HG03575 (cell line): ENCODE measurements at regions not wholly inside any gene's neighbourhood (a gene's known extent, or its start where the extent isn't known, plus 50 kb on each side); places are given as distances from the start of the nearest gene placed in this dataset.

Source experiments
- ATAC-seq: cut with Tn5 transposase; IDR thresholded peaks from one replicate; pipeline ENCODE4 v1.9.1; 2021; ENCODE audit not compliant: unreplicated experiment, insufficient number of reproducible peaks, low FRiP score; ENCODE audit errors: extremely low read depth

DNA sequence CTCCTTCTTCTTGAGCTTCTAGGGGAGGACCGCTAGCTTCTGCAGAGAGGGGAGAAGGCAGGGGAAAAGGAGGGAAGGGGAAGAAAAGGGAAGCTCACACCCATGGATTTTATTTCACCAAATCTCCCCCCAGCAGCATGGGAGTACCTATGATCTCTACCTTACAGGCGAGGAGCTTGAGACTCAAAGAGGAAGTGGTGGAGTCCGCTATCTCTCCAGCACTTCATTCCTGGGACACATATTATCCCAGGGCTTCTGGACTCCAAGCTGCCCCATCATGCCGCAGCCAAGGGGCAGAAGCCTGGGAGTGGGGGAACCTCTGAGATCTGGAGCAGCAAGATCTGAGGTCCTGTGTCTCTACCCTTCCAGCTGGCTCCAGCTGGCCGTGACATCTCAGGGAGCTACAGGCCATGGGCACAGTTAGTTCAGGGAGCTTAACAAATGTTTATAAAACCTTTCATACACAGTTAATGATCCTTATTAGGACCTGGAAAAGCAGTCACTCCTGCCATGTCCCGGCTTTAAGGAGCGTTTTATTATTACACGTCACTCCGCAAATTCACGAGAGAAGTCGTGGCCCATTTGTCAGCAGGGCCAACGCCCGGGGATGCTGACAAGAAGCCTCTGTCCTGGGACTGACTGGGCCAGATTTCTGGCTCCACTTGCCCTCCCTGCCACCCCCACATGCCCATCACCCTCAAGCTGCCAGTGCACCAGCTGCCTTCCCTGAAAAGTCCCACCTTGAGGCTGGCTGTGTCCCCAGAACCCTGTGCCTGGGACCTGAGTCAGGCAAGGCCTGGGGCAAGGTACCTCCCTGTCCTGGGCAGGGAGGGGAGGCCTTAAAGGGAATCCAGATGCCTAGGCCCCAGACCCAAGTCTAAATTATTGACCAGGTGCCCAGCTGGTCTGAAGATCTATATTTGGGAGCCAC, 132.1 kb upstream of the ZMIZ1 start:
- ATAC-seq, result no peak

DNA sequence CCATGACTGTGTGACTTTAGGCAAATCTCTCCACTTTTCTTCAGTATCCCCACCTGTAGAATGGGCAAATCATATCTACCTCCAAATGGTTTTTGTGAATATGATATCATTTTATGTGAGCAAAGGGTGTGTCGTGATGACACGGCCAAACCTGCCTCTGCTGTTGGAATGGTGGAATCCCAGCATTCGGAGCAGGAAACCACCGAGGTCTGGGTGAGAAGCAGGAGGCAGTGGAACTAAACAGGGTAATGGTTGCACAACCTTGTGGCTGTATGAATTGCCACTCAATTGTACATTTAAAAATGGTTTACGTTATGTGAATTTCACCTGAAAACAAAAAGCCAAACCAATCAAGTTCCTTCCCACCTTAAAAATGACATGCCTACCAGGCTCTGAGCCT, 131.4 kb upstream of the ZMIZ1 start:
- ATAC-seq, result no peak

DNA sequence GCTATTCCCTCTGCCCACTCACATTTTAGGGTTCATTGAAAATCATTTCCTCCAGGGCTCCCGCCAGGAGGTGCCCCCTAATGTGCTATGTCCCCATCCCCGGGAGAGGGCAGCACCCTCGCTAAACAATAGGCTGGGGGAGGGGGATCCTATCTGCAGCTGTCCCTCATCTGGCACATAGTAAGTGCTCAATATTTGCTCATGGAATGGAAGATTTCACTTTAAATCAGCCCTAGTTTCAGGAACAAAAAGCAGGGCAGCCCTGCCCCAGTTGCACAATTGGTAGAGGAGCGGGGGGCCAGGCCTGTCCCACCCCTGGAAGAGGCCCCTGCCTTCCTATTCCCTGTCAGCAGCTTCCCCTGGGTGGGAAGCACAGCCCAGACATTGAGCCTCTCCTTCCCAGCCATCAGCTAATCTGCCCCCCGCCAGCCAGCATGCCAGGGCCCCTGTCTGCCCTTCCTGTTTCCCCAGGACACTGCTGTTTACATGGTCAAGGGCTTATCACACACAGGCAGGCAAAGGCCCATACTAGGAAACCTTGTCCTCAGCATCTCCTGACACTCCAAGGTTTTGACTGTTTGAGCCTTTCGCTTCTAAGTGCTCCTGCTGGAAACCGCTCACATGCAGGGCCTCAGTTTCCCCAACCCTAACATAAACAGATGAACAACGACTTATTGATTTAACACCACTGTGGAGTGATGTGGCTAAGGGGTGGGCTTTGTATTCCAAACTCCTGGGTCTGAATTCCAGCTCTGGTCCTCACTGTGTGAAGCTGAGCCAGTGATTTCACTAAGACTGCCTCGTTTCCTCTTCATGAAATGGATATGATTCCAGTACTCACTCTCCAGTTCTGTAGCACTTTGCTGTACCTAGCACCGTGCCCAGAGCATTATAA, 130.7 kb upstream of the ZMIZ1 start:
- no peak for ATAC-seq

DNA sequence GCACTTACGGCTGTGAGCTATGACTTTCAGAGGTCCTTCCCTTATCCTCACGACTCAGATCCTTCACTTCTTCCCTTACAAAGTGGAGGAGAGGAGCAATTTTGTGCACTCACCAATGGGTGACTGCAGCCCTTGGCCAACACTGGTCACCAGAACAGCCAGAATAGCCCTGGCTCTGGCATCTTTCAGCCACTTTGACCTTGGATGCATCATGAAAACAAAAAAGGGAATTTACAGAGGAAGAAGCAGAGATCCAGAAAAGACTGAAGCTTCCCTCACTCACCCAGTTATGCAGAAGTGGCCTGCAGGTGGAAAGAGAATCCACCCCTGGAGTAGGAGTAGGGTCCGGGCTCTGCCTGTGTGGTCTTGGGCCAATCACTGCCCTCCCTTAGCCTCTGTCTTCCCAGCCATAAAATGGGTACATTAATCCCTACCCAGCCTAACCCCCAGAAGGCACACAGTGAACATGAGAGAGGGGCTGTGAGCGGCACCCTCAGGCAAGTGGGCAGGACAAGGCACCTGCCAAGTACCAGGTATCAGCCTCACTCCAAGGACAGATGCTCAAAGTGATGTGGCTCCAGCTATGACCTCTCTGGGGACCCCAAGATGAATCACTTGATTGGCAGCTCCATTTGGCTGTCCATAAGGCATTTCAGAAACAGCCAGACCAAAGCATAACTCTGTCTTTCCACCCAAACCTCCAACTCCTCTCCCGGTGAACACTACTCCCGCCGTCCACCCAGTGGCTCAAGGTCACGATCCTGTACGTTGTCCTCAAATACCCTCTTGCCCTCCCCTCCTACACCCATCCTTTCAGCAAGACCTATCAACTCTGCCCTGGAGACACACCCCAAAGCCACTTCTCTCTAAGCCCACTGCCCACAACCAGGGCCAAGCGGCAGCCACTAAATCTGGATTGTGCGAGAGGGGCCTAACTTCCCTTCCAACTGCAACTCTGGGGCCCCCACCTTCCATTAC, 129.8 kb upstream of the ZMIZ1 start:
- ATAC-seq, result no peak

DNA sequence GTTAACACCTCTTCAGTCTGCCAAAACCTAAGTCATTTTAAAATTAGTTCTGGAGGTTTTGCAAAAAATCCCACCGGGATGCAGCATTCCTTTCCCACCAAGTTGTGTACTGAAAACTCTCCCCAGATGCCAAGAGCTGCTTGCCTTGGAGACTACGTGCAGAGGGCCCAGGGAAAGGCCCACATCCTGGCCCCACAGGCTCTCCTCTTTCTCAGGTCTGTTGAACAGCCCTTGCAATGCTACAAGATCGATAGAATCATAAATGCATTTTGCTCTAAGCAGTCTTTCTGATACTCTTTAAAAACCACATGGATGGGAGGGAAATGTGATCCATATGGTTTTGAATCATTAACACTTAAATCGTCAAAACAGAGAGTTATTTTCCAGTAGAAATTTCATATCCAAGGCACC, 126.7 kb upstream of the ZMIZ1 start:
- ATAC-seq, result no peak

DNA sequence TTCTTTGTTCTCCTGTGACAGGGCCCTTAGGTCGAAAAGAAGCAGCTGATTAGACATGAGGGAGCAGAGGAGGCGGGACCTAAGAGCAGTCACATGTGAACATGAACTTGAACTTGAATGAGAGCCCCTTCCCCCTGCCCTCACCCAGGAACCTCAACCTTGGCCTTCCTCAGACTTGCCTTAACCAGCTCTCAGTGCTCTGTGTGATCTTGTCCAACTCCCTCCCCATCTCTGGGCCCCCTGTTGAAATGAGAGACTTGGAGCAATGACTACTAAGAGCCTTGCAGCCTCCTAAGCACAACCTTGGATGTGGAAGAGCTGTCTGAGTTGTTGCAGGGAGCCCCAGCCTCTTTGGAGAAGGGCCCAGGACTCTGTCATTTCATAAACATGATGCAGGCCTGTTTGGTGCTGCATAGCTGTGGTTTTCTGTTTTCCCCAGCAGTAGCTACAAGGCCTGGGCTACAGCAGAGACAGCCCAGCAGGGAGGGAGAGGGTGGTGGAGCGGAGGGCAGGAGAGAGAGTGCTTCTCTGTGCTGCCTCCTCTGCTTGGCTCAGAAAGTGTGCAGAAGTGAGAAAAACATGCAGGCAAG, 123.9 kb upstream of the ZMIZ1 start:
- ATAC-seq, result no peak

DNA sequence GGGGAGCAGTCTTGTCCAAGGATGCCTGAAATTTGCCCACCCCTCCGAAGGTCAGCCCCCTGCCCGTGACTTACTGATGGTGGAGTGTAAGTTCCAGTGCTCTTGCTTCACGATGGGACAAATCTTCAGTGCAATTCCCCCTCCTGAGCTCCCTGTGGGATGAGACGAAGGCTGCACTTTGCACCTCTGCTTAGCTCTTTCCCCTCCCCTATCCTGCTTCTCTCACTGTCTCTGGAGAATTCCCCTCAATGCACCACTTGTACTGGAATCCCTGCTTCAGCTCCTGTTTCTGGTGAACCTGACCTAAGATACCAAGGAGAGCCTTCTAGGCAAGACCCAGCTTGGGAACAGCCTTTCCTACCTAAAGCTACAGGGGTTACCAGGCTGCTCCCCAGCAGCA, 122.9 kb upstream of the ZMIZ1 start:
- no peak for ATAC-seq

DNA sequence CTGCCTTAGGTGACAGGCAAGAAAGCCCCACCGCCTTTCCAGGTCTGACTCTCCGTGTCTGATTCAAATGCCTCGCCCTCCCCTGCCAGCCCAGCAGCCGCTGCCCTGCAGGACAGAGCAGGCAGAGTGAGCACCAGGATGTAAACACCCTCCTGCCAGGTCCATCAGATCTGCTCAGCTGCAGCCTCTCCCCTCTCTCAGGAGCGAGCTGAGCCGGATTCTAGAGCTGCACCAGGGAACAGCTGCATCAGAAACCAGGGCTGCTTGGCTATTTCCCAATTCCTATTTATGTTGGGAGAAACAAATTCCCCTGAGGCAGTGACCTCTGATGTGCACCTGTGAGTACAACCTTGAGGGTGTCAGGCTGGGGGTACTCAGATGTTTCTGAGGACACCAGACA, 121.5 kb upstream of the ZMIZ1 start:
- ATAC-seq, result no peak

DNA sequence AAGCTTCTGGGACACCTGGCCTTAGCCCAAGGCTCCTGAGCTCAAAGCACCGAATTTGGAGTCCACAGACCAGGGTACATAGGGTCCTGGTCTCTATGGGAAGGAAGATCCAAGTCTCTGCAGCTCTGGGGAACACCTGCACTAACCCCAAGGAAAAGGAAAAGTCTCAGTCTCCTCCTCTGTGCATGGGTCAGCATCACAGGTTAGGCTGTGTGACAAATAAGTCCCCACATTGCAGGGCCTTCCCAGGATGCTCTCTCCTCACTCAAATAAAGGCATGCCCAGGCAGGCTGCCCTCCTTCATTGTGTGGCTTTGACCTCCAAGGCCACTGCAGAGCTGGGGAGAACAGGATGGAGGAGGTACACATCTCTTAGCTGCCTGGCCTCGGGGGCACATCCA, 121.0 kb upstream of the ZMIZ1 start:
- no peak for ATAC-seq

DNA sequence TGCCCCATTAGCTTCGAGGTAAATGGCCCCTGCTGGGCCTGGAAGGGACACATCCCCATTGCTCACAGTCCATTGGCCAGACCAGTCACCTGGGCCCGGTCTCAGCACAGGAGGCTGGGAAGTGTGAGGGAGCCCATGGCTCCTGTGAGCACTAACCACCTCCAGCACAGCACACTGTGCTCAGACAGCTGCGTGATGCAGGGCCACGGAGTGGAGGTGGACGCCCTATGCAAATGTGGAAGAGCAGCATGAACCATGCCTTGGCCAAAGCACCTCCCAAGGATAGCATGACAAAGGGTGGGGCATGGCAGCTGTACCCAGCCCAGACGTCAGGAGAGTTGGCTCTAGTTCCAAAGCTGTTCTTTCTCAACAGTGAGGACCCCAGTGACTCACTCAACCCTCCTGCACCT, 120.1 kb upstream of the ZMIZ1 start:
- no peak for ATAC-seq

DNA sequence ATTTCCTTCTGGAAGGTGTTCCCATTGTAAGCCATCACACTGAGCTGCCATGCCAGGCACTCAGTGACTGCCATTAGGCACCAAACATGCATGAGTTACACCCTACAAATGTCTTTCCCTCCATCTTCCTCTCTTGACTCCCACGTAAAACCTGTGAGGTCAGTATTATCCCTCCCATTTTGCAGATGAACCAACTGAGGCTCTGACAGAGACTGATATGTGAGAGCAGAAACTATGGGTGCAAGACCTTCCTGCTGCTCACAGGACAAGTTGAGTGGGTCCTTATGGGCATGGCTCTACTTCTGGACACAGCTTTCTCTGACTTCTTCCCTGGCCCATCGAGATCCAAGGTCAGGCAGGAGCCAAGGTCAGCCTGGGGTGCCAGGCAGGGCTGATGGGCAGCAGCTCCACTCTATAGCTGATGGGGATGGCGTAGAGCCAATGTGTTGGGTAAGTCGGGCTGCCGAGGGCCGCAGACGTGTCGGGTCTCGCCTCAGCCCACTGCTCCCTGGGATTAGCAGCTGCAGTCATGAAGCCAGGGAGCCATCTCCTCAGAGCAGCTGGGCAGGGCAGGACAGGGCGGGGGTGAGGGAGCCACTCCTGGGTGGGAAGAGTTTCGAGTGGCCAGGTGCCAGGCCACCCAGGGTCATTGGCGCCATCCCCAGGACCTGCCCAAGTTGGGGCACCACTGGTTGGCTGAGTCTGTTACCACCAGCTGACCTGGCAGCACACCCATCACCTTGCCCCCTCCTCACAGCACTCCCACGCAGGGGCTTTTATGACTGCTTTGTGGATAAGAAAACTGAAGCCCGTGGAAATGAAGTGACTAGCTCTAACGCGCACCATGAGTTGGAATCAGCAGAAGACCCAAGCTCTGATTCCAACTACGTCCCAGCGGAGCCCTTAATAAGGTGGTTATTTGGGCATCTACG, 117.8 kb upstream of the ZMIZ1 start:
- ATAC-seq, result no peak

DNA sequence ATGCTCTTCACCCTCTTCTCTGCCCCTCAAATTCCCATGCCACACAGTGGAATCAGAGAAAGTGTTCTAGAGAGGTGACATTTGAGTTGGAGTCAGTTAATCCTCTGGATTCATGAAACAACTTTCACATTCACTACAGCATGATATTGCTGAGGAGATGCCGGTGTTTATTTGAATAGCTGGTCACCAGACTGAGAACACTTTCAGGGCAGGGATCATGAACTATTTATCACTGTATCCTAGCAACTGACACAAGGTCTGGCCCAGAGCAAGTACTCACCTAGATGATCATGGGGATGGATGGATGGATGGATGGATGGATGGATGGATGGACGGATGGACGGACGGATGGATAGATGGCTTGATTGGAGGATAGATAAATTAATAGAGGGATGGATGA, 116.7 kb upstream of the ZMIZ1 start:
- no peak for ATAC-seq

DNA sequence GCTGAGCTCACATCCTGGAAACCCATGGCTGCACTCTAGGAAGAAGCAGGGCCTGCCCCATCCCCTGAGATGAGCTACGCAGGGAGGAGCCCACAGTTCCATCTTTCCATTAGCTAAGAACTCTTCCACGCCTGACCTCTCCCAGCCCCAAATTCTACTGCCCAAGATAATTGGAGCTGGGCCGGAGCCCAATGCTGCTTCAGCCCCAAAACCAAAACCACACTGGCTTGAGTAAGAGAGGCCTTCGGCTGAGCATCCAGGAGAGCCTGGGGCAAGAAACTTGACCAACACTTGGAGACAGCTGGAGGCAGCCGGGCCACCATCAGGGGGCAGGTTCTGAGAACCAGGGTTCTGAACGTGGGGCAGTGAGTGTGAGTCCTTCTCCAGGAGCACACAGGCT, 116.1 kb upstream of the ZMIZ1 start:
- ATAC-seq, result no peak

DNA sequence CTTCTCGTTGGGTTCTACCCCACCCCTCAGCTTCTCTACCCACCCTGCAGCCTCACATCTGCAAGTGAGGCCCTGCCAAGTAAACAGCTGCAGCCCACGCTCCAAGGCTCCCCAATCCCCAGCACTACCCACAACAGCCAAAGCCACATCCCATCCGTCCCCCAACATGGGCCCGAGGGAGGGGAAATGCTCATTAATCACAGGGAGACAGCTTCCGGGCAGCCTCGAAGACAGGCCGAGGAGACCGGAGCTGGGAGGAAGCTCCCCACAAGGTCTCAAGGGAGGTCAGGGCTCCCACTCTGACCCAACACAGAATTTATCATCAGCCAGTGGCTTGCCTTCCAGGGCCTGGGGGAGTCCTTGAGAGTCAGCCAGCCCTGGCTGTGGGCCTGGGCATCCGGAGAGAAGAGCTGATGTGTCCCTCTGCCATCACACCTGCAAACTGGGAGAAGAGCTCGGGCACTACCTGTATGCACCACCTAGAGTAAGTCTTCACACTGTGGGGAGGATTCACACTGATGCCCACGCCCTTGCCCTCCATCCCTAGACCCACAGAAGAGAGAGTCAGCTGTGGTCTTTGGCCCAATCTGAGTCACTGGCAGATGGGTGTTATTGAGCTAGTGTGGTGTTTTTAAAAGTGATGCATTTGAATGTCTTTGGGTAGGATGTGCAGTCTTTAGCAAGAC, 115.5 kb upstream of the ZMIZ1 start:
- ATAC-seq, result no peak

DNA sequence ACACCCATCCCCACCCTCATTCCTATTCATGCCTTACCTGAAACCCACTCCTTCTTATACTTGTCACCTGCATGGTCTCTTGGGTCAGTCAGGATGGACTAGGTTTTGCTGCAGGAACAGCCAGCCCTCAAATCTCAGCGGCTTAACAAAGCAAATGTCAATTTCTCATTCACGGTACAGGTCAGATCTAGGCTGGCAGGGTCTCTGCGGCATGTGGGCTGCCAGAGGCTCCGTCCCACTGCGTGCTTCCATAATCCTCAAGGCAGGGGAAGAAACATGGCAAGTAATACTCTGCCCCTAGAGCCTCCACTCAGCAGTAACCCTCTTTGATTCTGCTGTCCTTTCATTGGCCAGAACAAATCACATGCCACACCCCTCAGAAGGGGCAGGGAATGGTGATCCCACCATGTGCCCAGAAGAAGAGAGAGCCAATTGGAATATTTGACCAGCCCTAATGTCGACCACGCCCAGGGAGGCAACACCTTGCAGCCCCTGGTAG, 114.9 kb upstream of the ZMIZ1 start:
- no peak for ATAC-seq

DNA sequence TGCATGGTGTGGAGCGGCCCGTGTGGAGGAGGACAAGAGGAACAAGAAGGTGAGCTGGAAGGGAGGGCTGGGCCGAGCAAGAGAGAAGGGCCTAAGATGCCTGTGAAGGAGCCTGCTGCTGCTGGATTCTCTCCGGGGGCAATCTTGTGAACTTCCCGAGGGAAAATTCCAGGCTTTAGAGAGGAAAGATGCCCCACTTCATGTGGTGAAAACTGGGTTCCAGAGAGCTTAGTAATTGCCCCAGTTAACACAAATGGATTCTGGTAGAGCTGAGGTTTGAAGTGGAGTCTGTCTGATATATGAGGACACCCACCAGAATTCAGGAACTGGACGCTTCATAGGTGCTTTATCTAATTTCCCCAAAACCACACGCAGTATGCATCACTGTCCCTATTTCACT, 114.1 kb upstream of the ZMIZ1 start:
- no peak for ATAC-seq

DNA sequence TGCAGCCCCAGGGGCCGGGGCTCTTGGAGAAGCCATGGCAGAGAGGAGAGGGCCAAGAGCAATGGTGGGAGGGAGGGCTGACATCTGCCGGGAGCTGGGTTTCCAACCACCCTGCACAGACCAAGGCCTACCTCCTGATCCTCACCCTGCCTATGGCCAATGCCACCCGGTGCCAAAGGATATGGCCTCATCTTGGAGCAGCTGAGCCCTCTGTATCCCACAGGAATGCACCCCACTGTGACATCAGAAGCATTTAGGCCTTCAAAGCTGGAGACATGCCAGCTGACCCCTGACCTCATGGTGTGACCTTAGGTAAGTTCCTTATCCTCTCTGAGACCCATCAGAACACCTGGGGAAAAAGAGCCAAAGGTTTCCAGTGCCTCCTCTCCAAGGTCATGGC, 113.6 kb upstream of the ZMIZ1 start:
- no peak for ATAC-seq
